Hepatocyte (in vitro differentiated cells): ENCODE measurements at regions not wholly inside any gene's neighbourhood (a gene's known extent, or its start where the extent isn't known, plus 50 kb on each side); places are given as distances from the start of the nearest gene placed in this dataset.

Experiments
- CTCF ChIP-seq: fragments of 200-600 bp; sonication (generic); IDR thresholded peaks from 2 replicates; pipeline ENCODE4 v1.5.1; 2016; ENCODE audit warnings: antibody characterized with exemption, mild to moderate bottlenecking; ENCODE audit not compliant: poor library complexity
- EZH2 ChIP-seq: fragments of 200-600 bp; sonication (generic); IDR thresholded peaks from 2 replicates; pipeline ENCODE4 v1.6.1; 2016; ENCODE audit warnings: antibody characterized with exemption, mild to moderate bottlenecking, borderline replicate concordance
- EZH2phosphoT487 ChIP-seq: fragments of 200-600 bp; sonication (generic); IDR thresholded peaks from one replicate; pipeline ENCODE4 v1.6.1; 2018; ENCODE audit warnings: antibody characterized with exemption, mild to moderate bottlenecking, low read depth, moderate library complexity; ENCODE audit not compliant: unreplicated experiment, severe bottlenecking

DNA sequence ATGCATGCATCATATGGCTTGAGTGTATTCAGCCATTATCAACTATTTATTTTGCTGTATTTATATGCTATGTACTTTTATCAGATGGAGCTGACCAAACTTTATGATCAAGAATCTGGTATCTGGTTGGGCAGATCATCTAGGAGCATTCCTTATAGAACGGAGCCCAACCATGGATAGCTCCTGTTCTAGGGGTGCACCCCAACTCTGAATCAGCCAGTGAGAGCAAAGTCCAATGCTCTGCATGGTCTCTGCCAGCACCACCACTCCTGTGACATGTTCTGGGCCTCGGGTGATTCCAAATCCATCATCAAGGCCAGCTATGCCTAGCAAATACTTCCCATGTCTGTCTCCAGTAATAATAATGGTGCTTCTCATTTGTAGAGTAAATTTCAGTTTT lies 517.5 kb downstream of the AGTPBP1 start:
- TF ChIP-seq CTCF (no peak), EZH2 (no peak), EZH2phosphoT487 (no peak)
